ENCODE measurements at regions not wholly inside any gene's neighbourhood (a gene's known extent, or its start where the extent isn't known, plus 50 kb on each side); places are given as distances from the start of the nearest gene placed in this dataset.
A peak's percentile ranks its signal among the peaks of the same experiment; 100 is the strongest.
"Not testable (repeated sequence)": the region's sequence is repeated elsewhere in the genome, so short reads cannot be mapped to it uniquely, and the experiment has no call there.

DNA sequence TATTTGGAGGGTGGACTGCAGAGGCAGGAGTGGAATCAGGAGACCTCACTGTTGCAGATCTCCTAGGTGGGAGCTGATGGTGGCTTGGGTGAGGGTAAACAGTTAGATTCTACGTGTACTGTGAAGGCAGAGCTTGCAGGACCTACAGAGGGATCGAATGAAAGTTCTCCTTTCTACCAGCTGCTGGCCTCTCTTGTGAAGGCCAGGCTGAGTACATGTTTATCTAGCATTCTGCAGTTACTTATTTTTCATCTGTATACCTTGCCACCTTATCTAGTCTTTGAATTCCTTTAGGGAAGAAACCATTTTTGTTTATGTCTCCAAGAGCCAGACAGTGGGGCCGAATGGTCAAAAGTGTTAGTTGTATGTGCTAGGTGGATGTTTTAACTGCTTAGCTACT, 57.6 kb downstream of the PTTG1 start:
- DNase-seq (ENCODE audit: low read depth), result no peak

GRCh38 chr5:160479926-160480325, 58.3 kb downstream of the PTTG1 start:
- DNase-seq (ENCODE audit: low read depth), result no peak

DNA sequence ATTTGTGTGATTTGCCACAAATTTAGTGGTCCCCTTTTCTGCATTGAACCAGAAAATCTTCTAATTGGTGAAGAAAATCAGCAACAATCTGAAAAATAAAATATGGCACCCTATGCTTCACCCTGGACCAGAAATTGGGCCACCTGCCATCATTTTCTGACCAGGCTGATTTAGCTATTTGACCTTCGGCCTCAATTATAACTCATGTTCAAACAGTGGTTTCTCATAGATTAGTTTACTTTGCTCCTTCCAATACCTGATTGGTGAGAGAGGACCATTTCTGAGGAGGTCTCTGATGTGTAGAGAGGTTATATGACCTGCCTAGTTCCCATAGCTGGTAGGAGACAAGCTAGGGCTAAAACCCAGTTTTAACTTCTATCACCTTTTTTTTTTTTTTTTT, 59.0 kb downstream of the PTTG1 start:
- DNase-seq (ENCODE audit: low read depth), result no peak

GRCh38 chr5:160484678-160485077, 63.0 kb downstream of the PTTG1 start:
- no peak for DNase-seq (ENCODE audit: low read depth)

DNA sequence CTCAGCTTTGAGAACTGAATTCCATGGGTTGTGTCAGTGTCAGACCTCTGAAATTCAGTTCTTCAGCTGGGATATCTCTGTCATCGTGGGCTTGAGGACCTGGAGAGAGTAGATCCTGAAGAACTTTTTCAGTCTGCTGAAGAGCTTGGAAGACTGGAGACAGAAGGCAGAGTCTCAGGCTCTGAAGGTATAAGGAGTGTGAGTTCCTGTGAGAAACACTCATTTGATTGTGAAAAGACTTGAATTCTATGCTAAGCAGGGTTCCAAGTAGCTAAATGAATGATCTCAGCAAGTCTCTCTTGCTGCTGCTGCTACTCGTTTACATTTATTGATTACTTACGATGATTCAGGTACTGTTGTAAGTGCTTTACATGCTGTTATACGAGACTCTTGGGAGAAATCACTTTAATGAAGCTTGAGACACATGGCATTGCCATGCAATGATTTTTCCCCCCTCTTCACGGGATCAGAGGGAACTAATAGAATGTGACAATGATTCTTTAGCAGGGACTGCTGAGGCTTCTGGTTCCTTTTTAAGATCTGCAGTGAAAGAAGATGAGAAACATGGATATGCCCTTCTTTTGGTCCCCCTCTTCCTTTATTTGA, 63.8 kb downstream of the PTTG1 start:
- DNase-seq (ENCODE audit: low read depth), result no peak

DNA sequence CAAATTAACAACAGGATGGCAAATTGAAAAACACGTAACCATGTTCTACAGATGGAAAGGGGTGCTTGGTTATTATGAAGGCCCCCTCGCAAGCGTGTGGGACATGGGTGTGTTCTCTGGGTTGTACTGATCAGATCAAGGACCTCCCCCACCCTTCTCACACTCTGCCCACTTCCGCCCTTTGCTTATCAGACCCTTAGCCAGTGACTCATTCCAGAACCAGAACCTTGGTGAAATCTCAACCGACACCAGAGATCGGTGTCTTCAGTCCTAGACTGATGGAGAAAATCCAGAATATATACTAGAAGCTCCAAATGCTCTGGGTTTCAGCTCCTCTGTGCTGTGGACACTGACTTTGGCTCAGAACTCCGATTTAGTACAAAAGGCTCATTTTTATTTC, 64.9 kb downstream of the PTTG1 start:
- no peak for DNase-seq (ENCODE audit: low read depth)

- no peak for DNase-seq (ENCODE audit: low read depth)
These were observed 67.0 kb downstream of the PTTG1 start for GRCh38 chr5:160488394-160489325.

GRCh38 chr5:160491438-160491837, 69.8 kb downstream of the PTTG1 start:
- DNase-seq (ENCODE audit: low read depth), result no peak

DNA sequence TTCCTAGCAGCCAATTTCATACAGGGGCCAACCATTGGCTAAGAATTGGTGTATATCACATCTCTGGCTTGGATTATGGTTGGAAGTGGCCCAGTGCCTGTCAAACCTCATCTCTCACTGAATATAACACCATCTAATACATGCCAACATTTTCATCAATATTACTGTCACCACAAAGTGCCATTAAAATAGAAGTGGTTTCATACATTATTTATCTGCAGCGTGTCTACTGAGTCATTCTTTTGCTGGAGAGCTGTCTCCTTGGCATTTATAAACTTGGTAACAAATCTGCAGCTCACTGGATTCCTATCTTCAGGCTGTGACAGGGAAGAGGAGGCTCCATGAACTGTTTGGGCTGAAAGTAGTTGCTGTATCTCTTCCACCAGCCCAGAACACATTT, 70.9 kb downstream of the PTTG1 start:
- no peak for DNase-seq (ENCODE audit: low read depth)

DNA sequence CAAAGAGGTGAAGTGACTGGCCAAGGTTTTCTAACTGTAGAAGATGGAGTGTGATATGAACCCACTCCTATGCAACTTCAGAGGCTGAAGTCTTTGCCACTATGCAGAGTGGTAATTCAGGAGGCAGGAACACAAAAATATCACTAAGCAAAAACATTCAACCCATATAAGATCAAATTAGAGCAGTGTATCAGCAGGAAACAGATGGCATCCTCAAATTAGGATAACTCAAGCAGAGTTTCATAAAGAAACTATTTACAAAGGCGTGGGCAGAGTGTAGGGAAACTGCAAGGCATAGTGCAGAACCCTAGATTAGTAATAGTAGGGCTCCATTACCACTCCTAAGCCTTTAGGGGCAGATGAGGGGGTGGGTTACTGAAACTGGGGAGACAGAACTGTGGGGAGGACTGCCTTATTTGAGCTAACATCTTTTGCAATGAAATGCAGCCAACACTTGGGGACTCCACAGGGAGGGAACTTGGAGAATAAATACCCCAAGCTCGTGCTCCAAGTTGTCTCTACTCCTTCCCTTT, 72.2 kb downstream of the PTTG1 start:
- DNase-seq (ENCODE audit: low read depth), result no peak

DNA sequence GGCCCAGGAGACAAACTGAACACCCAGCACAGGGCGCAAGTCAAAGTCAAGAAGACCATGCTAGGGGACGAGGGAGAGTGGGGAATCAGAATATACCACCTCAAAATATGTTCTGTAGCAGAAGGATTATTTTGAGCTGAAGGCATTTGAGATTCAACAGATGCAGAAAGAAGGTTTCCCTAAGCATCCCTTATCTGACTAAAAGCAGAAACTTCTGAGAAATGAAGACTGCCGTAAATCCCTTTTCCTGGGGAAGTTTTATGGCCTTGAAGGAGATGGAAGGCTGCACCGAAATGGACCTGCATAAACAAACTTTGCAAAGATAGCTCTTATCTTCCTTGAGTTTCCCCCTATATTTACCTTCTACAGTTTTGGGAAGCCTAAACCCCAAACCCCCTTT, 72.8 kb downstream of the PTTG1 start:
- no peak for DNase-seq (ENCODE audit: low read depth)

DNA sequence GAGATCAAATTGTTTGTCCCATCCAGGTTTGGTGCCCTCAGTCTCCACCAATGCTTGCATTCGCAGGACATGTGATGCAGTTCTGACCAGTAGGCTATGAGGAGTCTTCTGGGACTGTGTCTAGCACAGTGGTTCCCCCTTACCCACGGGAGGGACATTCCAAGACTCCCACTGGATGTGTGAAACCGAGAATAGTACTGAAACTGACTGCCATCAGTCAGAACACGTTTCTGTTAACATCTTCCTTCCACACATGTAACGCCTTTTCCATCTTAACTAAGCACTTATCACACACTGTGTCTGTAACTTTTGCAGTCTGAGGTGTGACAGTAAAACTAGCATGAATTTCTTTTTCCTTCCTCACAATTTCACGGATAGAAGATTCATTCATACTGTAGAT, 74.7 kb downstream of the PTTG1 start:
- DNase-seq (ENCODE audit: low read depth), result no peak

DNA sequence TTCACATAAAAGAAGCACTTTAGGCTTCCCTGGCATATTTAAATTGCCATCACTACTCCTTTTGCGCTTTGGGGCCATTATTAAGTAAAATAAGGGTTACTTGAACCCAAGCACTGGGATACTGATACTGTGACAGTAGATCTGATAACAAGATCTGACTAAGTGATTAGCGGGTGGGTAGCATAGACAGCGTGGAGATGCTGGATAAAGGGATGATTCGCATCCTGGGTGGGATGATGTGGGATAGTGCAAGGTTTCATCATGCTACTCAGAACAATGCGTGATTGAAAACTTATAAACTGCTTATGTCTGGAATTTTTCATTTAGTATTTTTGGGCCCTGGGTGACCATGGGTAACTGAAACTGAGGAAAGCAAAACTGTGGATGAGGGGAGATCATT, 75.1 kb downstream of the PTTG1 start:
- no peak for DNase-seq (ENCODE audit: low read depth)

GRCh38 chr5:160497878-160498277, 76.2 kb downstream of the PTTG1 start:
- no peak for DNase-seq (ENCODE audit: low read depth)

DNA sequence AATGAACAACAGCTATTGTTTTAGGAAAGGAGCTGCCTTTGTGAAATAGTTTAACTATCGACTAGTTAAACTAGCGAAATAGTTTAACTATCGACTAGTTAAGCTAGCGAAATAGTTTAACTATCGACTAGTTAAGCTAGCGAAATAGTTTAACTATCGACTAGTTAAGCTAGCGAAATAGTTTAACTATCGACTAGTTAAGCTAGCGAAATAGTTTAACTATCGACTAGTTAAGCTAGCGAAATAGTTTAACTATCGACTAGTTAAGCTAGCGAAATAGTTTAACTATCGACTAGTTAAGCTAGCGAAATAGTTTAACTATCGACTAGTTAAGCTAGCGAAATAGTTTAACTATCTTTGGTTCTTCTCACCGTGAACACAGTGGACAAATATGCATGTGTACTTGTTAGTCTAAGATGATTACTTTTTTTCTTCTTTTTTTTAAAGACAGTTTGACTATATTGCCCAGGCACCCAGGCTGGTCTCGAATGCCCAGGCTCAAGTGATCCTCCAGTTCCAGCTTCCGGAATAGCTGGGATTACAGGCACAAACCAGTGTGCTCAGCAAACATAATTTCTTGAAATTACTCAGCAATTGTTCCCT, 76.9 kb downstream of the PTTG1 start:
- DNase-seq (ENCODE audit: low read depth), result not testable (repeated sequence)

DNA sequence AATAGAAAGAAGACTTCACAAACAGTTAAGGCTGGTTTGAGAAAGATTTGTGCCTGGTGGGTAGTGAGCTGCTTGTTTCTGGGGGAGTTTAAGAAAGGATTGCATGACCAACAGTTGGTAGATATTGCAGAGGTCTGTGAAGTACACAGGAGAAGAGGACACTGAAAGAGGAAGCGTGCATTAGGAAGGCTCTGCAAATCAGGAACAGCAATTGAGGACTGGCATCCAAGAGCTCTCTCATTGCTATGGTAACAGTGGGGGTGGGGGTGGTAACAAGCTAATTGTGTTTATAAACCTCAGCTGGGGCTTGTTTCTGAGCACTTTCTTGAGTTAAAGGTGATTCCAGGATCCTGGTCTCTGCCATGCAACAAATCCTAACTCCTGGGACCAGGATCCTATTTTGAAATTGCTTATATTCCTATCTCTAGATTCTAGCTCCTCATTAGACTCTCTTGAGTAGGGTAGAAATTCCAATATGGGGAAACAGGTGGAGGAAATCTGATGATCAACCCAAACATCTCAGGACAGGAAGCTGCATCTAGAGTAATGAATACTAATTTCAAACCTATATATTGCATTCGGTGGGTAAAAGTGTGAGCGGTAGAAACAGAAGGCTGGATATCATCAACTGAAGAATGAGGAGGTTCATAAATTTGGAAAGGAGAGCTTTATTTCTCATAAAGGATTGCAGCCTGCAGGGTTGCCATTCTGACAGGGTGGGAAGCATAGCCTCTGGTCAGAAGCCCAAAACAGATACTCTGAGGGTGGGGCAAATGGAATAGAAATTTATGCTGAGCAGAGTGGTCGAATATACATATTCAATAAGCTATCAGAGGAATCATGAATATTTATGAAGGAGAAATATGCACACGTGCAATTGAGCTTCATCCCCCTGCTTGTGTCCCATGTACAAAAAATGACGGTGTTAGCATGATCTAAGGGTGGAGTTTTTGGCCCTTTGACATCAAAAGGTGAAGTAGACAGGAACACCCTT, 79.4 kb downstream of the PTTG1 start:
- DNase-seq (ENCODE audit: low read depth), result no peak

DNA sequence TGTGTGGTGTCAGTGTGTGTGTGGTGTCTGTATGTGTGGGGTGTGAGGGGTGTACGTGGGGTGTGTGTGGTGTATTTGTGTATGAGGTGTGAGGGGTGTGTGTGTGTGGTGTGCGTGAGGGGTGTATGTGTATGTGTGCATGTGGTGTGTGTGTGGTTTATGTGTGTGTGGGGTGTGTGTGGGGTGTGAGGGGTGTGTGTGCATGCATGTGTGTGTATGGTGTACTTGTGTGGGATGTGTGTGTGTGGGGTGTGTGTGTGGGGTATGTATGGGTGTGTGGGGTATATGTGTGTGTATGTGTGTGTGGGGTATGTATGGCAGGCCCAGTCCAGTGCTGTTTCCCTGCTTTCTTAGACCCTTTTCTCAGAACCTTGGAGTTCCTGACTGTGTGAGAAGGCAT, 83.3 kb downstream of the PTTG1 start:
- no peak for DNase-seq (ENCODE audit: low read depth)

DNA sequence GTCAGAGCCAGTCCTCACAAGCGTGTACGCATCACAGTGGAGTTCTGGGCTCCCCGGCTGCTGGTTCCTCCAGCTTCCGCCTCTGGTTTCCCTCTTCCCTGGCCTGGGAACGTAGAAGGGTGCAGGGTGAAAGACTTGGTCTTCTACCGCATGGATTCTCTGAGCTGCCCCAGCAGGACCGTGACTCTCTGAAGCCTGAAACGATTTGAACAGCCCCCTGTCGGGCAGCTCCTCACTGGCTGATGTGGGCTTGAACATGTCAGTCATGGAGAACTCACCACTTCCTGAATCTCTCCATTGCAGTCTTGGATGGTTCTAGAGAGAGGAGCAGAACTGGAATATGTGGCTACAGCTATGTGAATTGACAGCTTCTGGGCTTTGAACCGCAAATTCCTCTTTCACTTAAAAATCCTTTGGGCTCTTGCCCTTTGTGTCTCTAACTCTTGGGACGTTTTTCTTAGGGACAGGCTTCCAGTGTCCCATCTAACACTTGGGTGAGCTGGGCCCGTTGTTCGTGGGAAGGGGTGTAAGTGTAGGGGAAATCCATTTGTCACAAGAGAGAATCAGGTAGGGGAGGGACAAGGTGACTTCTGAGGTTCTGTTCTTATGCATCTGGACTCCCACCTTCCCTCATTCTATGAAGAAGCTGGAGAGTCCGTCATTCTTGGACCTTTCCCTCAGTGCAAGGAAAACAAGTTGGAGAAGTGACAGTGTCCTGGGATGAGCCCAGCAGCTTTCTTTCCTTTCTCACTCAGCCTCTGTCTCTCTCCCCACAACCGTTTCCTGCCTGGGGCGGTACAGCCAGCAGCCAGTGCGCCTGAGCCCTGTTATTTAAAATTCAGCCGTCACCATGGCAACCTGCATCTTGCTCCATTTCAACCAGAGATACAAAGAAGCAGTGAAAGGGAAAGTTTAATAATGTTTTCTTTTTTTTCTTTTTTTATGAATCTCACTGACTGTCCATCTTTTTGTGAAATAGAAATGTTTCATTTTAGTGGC, 84.7 kb downstream of the PTTG1 start:
- peak; percentile 45 for DNase-seq (ENCODE audit: low read depth)

DNA sequence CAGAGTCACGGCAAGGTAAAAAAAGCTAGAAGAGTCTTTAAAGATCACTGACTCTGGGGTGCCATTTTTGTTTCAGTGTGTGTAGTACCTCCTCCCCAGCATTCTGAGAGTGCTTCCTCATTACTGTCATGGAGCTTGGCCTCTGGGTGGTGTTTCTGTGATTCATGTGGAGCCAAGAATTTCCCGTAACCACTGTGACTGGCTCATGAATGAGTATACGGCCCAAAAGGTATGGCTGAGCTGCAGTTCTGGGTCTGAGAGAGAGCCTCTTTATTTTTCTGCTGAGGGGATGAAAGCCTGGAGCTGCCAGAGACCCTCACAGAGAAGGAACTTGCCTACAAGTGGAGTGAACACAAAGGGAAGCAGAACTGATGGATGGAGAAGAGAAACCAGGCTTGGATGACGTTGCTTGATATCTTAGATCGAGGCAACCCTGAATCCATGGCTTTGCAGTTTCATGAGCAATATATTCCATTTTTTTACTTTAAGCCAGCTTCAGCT, 85.6 kb downstream of the PTTG1 start:
- DNase-seq (ENCODE audit: low read depth), result no peak

- peak; percentile 11 for DNase-seq (ENCODE audit: low read depth)
These were observed 87.2 kb downstream of the PTTG1 start for GRCh38 chr5:160508780-160509361.
